GM12891 (cell line): ENCODE measurements at regions not wholly inside any gene's neighbourhood (a gene's known extent, or its start where the extent isn't known, plus 50 kb on each side); places are given as distances from the start of the nearest gene placed in this dataset.

ENCODE experiments used
- DNase-seq: peaks from one replicate; pipeline ENCODE4 v3.0.0; 2011; ENCODE audit warnings: low spot score; ENCODE audit not compliant: insufficient read length
- FAIRE-seq: peaks from 2 replicates; lab custom pipeline; 2011; peaks lifted over from hg19 to GRCh38; lab: Jason Lieb, UNC
- PAX5 ChIP-seq: IDR thresholded peaks from 2 replicates; pipeline ENCODE4 v1.6.1; 2011; ENCODE audit warnings: low read length, moderate library complexity, mild to moderate bottlenecking; ENCODE audit not compliant: insufficient read depth, severe bottlenecking
- POLR2A ChIP-seq: IDR thresholded peaks from 2 replicates; pipeline ENCODE4 v1.6.1; 2011; ENCODE audit warnings: low read depth, low read length, control low read depth
- POLR2AphosphoS5 ChIP-seq: IDR thresholded peaks from 2 replicates; pipeline ENCODE4 v1.6.1; 2011; ENCODE audit warnings: low read depth, low read length, control low read depth
- POU2F2 ChIP-seq: IDR thresholded peaks from 2 replicates; pipeline ENCODE4 v1.6.1; 2011; ENCODE audit warnings: low read depth, mild to moderate bottlenecking, control low read depth, low read length, moderate library complexity
- SPI1 ChIP-seq: IDR thresholded peaks from 2 replicates; pipeline ENCODE4 v1.6.1; 2011; ENCODE audit warnings: low read depth, low read length, control low read depth
- TAF1 ChIP-seq: IDR thresholded peaks from 2 replicates; pipeline ENCODE4 v1.6.1; 2011; ENCODE audit warnings: low read depth, low read length, control low read depth

GRCh38 chr3:18597919-18598318, 172.8 kb upstream of the SATB1 start:
- DNase-seq (no peak), FAIRE-seq (no peak)
- TF ChIP-seq PAX5 (no peak), TAF1 (no peak), POLR2A (no peak), POLR2AphosphoS5 (no peak), POU2F2 (no peak), SPI1 (no peak)

DNA sequence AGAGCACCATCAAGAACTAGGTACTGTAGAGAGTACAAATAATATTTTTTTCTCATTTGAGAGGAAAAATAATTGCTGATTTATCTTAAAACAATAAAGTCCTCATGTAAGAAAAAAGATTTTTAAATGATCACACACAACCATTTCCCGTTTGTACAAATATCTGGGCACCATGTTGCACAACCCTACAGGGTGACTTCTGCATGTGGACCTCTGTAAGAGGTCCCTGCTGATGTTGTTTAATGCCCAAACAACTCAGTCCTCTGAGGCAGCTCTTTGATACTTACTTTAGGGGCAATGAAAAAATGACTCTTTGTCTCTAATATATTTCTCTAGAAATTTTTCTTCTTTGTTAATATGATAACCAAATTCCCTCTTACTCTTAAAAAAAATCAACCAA, 168.1 kb upstream of the SATB1 start:
- no peak for FAIRE-seq
- no peak for TF ChIP-seq POU2F2
- no peak for TF ChIP-seq POLR2AphosphoS5
- TF ChIP-seq SPI1, result no peak
- no peak for DNase-seq

DNA sequence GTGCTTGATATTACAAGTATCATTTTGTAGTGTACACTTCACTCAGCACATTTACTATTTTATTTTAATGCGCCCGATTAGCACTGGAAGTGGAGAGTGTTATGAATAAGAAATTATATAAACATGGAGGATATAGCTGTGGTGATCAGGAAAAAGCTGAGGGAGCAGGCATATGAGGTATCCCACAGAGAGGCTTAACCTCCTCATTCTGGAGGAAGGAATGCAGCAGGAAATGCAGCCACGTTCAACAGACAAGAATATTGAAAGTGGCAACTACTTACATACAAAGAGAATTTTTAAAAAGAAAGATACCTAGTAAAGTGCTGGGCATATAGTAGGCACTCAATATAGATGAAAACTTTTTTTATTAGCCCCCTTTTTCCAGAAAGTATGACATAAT, 166.0 kb upstream of the SATB1 start:
- FAIRE-seq (no peak), DNase-seq (no peak)
- no peak for TF ChIP-seq POU2F2
- no peak for TF ChIP-seq TAF1
- no peak for TF ChIP-seq POLR2A
- no peak for TF ChIP-seq PAX5
- TF ChIP-seq SPI1, result no peak
- no peak for TF ChIP-seq POLR2AphosphoS5

DNA sequence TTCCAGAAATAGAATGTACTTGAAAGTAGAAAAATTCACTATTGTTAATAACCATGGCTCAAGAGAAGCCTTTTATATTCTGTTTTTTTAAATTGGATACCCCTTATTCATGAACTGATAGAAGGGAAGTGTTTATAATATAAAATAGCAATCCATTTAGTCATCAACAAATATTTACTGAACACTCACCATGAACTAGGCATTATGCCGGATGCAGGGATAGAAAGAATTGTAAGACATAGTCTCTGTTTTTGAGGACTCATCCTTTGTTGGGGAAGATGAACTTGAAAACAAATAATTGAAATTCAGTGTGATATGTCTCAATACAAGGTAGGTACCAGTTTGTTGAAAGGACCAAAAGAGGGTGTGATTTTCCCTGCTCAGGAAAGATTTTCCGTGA, 160.9 kb upstream of the SATB1 start:
- FAIRE-seq, result no peak
- no peak for TF ChIP-seq POU2F2
- TF ChIP-seq PAX5, result no peak
- TF ChIP-seq POLR2AphosphoS5, result no peak
- TF ChIP-seq TAF1, result no peak
- no peak for TF ChIP-seq SPI1
- no peak for TF ChIP-seq POLR2A
- no peak for DNase-seq

GRCh38 chr3:18585004-18585968, 160.1 kb upstream of the SATB1 start:
- DNase-seq (no peak), FAIRE-seq (no peak)
- no peak for TF ChIP-seq PAX5
- no peak for TF ChIP-seq SPI1
- TF ChIP-seq POLR2A, result no peak
- TF ChIP-seq POU2F2, result no peak

GRCh38 chr3:18580268-18580667, 155.1 kb upstream of the SATB1 start:
- DNase-seq (no peak), FAIRE-seq (no peak)
- TF ChIP-seq SPI1 (no peak), POLR2A (no peak), TAF1 (no peak), POLR2AphosphoS5 (no peak), PAX5 (no peak), POU2F2 (no peak)

DNA sequence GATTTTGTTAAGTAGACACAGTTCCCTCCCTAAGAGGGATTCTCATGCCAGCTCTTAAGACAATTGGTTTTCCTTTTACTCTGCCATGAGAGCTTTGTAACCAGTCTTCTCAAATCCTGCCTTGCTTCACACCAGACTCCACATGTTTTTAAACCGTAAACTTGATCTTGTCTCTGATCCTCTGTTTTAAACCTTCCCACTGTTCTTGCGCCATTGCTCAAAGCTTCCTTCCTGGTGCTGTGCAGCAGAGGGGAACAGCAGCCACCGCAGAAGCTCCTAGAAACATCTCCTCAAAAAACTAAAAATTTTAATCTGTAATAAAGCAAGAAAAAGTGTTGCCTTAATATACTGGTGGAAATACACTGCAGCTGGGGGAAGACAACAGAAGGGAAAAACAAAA, 154.5 kb upstream of the SATB1 start:
- TF ChIP-seq POLR2A (no peak), POLR2AphosphoS5 (no peak), SPI1 (no peak), POU2F2 (no peak), TAF1 (no peak), PAX5 (no peak)
- DNase-seq, result no peak
- FAIRE-seq, result no peak

DNA sequence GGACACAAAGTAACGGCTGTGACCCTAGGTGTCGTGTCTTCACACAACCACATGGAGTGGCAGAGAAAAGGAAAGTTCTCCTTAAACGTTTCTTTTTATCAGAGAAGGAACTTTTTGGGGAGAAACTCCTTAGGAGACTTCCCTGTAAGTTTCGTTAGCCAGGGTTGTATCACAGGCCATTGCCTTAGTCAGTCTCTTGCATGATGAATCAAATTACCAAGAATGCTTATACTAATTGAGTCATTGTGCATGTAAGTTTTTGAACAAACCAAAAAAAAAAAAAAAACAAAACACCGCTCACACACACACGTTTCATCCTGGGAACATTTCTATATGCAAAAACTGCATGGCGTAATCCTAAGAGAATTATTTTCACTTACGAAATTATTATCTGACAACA, 150.4 kb upstream of the SATB1 start:
- FAIRE-seq, result no peak
- no peak for DNase-seq
- no peak for TF ChIP-seq TAF1
- no peak for TF ChIP-seq POLR2AphosphoS5
- no peak for TF ChIP-seq POU2F2
- TF ChIP-seq POLR2A, result no peak
- TF ChIP-seq PAX5, result no peak
- no peak for TF ChIP-seq SPI1

DNA sequence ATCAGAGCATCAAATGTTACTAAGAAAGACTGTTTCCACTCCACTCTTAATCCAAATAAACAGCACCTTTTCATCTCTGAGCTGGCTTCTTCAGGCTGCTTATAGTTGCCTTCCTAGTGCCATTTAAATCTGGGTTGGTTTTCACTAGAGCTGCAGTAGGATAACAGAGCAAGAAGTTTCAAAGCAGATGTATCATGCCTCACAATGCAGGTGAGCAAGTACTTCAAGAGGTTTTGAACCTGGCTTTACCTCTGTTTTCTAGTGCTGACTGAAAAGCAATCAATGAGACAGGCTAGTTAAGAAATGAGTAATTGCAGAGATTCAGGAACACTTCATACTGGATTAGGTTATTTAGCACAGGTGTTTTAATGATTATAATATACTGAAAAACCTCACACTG, 147.7 kb upstream of the SATB1 start:
- FAIRE-seq, result no peak
- TF ChIP-seq SPI1, result no peak
- TF ChIP-seq TAF1, result no peak
- no peak for TF ChIP-seq POLR2AphosphoS5
- TF ChIP-seq PAX5, result no peak
- no peak for TF ChIP-seq POLR2A
- no peak for TF ChIP-seq POU2F2
- no peak for DNase-seq

- no peak for DNase-seq
- TF ChIP-seq POLR2AphosphoS5 (no peak), POU2F2 (no peak)
- FAIRE-seq, result no peak
Observed at GRCh38 chr3:18567293-18567692, 142.2 kb upstream of the SATB1 start.
